ENCODE measurements at regions not wholly inside any gene's neighbourhood (a gene's known extent, or its start where the extent isn't known, plus 50 kb on each side); places are given as distances from the start of the nearest gene placed in this dataset.

DNA sequence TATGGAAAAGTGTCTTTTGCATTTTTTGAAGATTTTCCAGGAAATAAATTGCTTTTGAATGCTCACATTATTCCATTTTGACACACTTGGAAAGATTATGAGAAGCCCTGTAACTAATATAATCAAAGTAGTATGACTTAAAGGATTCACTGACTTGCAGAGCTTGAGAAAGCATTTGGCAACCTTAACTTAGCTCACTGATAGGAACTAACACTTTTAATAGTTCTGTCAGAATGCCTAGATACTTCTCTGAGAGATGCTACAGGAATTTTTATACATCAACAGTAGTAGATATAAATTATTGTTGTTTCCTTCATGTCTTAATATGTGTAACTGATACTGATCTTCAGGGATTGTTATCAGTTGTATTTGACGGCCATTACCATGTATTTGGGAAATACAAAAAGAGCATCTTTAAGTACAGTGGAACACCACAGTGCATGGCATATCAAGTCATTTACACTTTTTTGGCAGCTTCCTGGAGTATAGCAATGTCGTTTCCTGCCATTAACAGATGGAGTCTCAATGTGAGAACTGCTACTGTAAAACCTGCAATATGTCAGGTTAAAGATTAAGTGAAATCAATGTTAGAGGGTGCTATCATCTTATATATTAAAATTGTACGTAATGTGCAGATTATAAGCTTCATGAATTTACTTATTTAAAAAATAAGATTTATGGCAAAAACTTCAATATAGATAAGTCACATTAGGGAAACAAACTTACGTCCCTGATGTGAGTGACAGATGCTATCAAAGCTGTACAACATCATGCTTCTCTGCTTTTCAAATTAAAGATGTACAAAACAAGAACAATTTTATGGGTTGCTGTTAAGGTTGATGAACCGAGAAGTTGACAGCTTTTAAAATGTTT lies 1159.8 kb upstream of the MIR17HG start:
- no peak for DNase-seq (ENCODE audit: low spot score)
- TF ChIP-seq, protein P1, sequence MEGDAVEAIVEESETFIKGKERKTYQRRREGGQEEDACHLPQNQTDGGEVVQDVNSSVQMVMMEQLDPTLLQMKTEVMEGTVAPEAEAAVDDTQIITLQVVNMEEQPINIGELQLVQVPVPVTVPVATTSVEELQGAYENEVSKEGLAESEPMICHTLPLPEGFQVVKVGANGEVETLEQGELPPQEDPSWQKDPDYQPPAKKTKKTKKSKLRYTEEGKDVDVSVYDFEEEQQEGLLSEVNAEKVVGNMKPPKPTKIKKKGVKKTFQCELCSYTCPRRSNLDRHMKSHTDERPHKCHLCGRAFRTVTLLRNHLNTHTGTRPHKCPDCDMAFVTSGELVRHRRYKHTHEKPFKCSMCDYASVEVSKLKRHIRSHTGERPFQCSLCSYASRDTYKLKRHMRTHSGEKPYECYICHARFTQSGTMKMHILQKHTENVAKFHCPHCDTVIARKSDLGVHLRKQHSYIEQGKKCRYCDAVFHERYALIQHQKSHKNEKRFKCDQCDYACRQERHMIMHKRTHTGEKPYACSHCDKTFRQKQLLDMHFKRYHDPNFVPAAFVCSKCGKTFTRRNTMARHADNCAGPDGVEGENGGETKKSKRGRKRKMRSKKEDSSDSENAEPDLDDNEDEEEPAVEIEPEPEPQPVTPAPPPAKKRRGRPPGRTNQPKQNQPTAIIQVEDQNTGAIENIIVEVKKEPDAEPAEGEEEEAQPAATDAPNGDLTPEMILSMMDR (IDR thresholded peaks at IDR 0.05; ENCODE audit: extremely low read depth, missing control alignments) = no peak

DNA sequence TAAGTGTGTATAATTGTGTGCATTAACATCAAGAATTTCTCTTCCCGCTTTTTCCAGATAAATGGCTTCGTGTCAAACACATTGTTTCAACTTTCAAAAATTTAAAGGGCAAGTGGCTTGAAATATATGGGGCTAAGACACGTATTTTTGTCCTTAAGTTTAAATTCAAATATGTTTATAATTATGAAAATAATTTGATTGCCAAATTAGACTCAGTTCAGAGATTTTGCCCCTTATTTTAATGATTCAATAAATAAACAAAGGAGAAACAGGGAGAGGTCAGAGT lies 1159.2 kb upstream of the MIR17HG start:
- DNase-seq (ENCODE audit: low spot score) = no peak
- TF ChIP-seq, protein P1 (IDR thresholded peaks at IDR 0.05; ENCODE audit: extremely low read depth, missing control alignments) = no peak

DNA sequence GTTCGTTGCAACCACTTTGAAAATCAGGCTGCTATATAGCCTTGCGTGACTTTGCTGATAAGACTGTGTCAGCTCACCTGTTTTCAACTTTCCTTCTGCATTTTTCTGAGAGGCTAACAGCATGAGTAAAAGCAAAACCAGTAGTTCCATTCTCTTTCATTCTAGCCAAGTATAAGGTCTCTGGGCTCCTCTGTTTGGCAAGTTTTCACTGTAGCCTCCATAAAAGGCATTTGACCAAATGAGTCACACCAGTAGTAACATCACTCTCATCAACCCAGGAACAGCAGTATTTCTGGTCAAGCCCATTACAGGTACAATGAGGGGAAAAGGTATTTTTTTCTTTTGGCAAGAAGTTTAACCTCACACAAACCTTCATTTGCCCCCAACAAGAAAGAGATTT lies 1149.8 kb upstream of the MIR17HG start:
- DNase-seq (ENCODE audit: low spot score) = no peak
- TF ChIP-seq, protein P1 (IDR thresholded peaks at IDR 0.05; ENCODE audit: extremely low read depth, missing control alignments) = no peak

DNA sequence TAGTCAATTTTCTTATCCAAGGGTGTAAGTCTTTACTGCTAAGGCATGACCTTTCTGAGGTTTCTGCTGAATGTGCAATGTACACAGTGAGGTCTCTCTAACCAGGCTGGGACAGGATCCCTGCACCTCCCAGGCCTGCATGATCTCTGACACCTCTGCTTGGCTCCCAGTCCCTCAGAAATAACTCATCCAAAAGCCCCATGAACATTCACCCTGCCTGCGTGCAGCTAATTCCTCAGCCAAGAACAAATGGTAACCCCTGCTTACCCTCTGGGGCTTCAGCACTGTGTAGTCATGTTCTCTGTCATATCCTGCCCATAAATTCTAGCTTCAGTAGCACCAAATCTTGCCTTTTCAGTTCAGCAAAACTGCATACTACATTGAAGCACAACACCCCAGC lies 1146.3 kb upstream of the MIR17HG start:
- TF ChIP-seq, protein P1 (IDR thresholded peaks at IDR 0.05; ENCODE audit: extremely low read depth, missing control alignments) = no peak
- DNase-seq (ENCODE audit: low spot score) = no peak

DNA sequence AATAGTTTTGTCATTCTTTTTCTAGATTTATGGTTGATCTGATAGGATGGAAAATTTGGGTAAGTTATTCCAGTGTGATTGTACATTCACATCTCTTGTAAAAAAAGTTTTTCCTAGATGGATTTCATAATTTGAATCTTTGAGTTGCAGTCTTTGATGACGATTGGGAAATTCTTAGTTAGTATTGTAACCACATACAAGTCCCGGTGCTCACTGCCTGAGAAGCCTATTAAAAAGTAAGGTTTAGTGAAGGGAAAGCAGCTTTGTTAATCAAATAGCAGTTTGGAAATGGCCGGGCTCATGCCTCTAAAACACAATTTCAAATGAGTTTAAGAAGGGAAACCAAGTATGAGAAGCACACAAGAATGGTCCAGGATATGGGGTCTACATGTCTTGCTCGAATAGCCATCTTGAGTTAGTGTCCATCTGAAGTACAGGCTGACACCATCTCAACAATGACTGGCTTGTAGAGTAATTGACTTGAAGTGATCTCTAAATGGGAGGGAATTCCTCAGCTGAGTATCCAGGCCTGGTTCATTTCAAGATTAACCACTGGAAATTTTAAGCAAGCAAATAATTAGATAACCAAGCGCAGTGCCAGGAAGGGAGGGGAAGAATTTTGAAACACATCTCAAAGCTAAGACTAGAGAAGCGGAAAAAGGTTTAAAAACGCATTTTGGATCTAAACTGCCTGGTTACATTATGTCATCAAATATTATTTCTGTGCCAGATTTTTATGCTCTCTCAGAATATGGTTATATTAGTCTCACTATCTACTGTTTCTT lies 1145.6 kb upstream of the MIR17HG start:
- TF ChIP-seq, protein P1 (IDR thresholded peaks at IDR 0.05; ENCODE audit: extremely low read depth, missing control alignments) = no peak
- DNase-seq (ENCODE audit: low spot score) = no peak

DNA sequence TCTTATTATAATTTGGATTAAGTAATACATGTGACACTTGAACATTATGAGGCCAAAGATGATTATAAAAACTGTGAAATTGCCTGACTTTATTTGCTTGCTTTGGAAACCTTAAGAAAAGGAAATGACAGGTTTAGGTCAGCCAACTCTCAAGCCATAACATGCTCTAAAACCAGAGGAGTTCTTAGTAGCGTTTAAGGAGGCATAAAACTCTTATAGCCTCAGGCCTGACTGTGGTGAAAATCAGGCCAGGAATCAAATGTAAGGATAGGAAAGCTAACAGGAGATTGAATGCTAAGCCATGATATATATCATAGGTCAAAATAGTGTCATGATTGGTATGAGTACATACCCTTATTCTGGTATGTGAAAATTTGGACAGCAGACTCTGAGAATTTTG lies 1142.4 kb upstream of the MIR17HG start:
- no peak for DNase-seq (ENCODE audit: low spot score)
- TF ChIP-seq, protein P1 (IDR thresholded peaks at IDR 0.05; ENCODE audit: extremely low read depth, missing control alignments) = no peak

DNA sequence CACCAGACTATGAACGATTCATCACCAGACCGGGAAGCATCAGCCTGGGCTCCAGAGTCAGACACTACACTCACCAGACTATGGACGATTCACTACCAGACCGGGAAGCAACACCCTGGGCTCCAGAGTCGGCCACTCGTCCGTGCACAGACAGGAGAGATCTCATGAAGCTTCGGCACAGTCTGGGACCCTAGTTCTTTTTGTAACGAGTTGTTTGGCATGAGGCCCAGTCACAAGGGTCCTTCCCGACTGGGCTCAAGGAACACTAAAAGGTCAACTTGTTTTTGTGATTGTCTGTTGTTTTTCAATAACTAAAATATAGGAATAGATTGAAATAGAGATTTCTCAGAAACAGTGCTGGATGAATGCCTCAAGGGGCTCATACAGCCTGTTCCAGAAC lies 1141.6 kb upstream of the MIR17HG start:
- TF ChIP-seq, protein P1 (IDR thresholded peaks at IDR 0.05; ENCODE audit: extremely low read depth, missing control alignments) = no peak
- DNase-seq (ENCODE audit: low spot score) = no peak
